ENCODE measurements at regions not wholly inside any gene's neighbourhood (a gene's known extent, or its start where the extent isn't known, plus 50 kb on each side); places are given as distances from the start of the nearest gene placed in this dataset.

GRCh38 chr9:127553793-127554192 is 58.3 kb upstream of the STXBP1 start:
- no peak for DNase-seq

- DNase-seq: no peak
Measured at GRCh38 chr9:127554966-127555839, 56.9 kb upstream of the STXBP1 start.

GRCh38 chr9:127555840-127556820 is 55.9 kb upstream of the STXBP1 start:
- peak; percentile 59 to 93 for DNase-seq

GRCh38 chr9:127556871-127557270 is 55.2 kb upstream of the STXBP1 start:
- DNase-seq: no peak

- DNase-seq: no peak
Measured at GRCh38 chr9:127557466-127557869, 54.6 kb upstream of the STXBP1 start.

GRCh38 chr9:127557998-127558546 is 54.0 kb upstream of the STXBP1 start:
- DNase-seq: no peak

GRCh38 chr9:127558581-127559246 is 53.4 kb upstream of the STXBP1 start:
- DNase-seq: no peak

GRCh38 chr9:127559247-127559680 is 52.8 kb upstream of the STXBP1 start:
- DNase-seq: no peak

- DNase-seq: peak; percentile 29 to 64
Measured at GRCh38 chr9:127561491-127562278, 50.4 kb upstream of the STXBP1 start.

Measured in bone marrow (tissue), 2 donors.